GM19438 (cell line): ENCODE measurements at regions not wholly inside any gene's neighbourhood (a gene's known extent, or its start where the extent isn't known, plus 50 kb on each side); places are given as distances from the start of the nearest gene placed in this dataset.

Source experiments
- ATAC-seq: cut with Tn5 transposase; IDR thresholded peaks from one replicate; pipeline ENCODE4 v1.9.1; 2021; ENCODE audit warnings: low read depth; ENCODE audit not compliant: unreplicated experiment

- ATAC-seq = no peak
Observed at GRCh38 chr12:116478243-116478773, 80.9 kb upstream of the MAP1LC3B2 start.

- ATAC-seq = no peak
Observed at GRCh38 chr12:116480210-116480810, 78.9 kb upstream of the MAP1LC3B2 start.

DNA sequence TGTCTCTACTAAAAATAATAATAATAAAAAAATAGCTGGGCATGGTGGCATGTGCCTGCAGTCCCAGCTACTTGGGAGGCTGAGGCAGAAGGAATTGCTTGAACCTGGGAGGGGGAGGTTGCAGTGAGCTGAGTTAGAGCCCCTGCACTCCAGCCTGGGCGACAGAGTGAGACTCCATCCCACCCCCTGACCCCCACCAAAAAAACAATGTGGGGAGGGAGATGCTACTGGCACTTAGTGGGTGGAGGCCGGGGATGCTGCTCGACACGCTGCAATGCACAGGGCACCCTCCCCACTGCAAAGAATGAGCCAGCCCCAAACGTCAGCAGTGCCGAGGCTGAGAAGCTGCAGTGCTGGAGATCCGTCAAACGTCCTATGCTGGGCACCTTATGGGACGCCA lies 77.5 kb upstream of the MAP1LC3B2 start:
- ATAC-seq = no peak

- ATAC-seq = no peak
Observed at GRCh38 chr12:116482179-116482578, 77.0 kb upstream of the MAP1LC3B2 start.

DNA sequence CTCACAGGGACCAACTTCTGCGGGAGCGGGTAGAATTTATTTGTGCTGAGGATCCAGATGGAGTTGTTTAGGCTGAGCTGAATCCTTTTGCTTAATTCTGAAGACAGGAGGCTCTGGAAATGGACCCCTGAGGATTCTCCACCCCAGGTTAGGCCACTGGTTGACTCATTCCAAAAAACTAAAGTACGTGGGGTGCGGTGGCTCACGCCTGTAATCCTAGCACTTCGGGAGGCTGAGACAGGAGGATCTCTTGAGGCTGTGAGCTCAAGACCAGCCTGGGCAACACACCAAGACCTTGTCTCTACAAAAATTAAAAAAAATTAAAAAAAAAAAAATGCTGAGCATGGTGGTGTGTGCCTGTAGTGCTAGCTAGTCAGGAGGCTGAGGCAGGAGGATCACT lies 76.3 kb upstream of the MAP1LC3B2 start:
- ATAC-seq = no peak

GRCh38 chr12:116483959-116484750 lies 75.0 kb upstream of the MAP1LC3B2 start:
- ATAC-seq = no peak

GRCh38 chr12:116484807-116485206 lies 74.4 kb upstream of the MAP1LC3B2 start:
- no peak for ATAC-seq

DNA sequence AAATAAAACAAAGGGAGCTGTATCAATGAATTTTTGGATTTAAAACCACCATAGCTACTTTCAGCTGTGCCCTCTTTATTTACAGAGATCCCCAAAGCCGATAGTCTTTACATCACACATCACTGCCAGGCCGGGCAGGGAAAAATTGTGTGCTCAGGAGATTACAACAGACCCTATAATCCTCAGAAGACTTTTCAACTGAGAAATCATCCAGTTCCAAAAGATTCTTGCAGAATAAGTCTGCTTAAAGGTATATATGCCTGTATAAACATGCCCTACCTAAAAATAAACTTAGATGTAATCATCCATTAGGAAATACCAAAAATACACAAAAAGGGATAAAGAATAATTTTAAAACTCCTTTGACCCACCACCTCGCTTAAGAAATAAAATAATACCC lies 70.1 kb upstream of the MAP1LC3B2 start:
- no peak for ATAC-seq

GRCh38 chr12:116490471-116490870 lies 68.7 kb upstream of the MAP1LC3B2 start:
- ATAC-seq = no peak

DNA sequence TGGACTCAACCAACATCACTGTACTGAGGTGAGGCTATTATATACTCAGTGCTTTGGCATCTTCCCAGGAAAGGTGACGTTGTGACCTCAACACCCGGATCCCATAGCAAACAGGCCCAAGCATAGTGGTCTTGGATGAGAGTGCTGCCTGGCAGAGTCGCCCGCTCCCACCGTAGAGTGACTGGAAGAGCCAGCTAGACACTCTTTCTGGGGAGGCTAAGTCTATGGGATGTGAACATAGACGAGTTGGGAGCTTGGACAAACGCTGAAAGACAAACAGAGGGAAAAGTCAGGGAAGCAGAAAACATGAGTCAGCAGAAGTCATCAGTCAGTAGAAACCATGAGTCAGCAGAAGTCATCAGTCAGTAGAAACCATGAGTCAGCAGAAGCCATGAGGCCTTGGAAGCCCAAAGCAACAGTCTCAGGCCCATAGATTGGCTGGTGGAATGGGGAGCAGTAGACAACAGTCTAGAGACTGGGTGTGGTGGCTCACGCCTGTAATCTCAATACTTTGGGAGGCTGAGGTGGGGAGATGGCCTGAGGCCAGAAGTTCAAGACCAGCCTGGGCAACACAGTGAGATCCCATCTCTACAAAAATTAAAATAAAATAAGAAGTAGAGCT lies 66.4 kb upstream of the MAP1LC3B2 start:
- no peak for ATAC-seq

DNA sequence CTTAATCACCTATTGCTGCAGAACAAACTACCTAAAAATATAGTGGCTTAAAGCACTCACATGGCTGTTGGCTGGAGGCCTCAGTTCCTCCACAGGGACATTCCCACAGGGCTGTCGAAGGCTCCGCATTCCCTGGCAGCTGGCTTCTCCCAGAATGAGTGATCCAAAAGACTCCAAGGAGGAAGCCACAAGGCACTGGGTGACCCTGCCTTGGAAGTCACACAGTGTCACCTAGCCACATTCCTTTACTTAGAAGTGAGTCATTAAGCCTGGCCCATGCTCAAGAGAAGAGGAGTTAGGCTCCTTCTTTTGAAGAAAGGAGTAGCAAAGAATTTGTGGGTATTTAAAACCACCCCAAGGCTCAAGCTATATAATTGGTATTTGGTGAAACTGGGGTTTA lies 63.9 kb upstream of the MAP1LC3B2 start:
- ATAC-seq = no peak

DNA sequence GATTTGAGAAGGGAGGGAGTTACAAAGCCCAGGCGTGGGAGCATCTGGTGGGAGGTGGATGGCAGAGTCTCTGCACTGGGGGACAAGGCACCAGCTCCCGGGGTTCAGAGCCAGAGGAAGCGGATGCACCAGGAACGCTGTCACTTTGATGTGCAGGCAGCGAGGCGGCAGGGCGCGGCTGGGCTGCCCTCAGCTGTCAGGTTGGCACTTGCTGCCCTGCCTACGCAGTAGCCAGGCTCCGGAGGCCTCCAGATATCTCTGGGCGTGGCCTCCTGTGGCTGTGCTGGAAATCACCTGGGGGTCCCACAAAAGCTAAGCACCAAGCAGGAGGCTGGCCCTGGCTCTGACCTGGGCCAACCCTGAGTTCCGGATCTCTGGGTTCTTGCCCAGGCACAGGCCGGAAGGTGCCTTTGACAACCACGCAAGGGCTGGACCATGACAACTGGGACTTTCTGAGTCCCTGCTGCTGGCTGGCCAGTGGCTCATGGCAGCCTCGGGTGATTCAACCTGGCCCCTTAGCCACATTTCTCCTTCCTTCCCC lies 62.1 kb upstream of the MAP1LC3B2 start:
- ATAC-seq = no peak

GRCh38 chr12:116498471-116498870 lies 60.7 kb upstream of the MAP1LC3B2 start:
- ATAC-seq = no peak

- ATAC-seq = no peak
Observed at GRCh38 chr12:116502141-116502725, 56.9 kb upstream of the MAP1LC3B2 start.

- no peak for ATAC-seq
Observed at GRCh38 chr12:116502989-116503496, 56.1 kb upstream of the MAP1LC3B2 start.

DNA sequence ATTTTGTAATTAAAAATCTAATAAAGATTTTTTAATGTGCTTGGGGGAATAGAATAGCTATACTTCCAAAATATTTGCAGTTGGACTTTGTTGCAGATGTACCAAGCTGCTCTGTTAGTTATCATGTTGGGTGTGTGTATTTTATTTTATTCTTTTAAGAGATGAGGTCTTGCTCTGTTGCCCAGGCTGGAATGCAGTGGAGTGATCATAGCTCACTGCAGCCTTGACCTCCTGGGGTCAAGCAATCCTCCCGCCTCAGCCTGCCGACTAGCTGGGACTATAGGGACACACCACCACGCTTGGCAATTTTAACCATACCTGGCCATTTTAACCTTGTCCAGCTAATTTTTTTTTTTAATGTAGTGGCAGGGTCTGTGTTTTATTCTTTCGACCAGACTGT lies 54.7 kb upstream of the MAP1LC3B2 start:
- ATAC-seq = no peak

- no peak for ATAC-seq
Observed at GRCh38 chr12:116506697-116507064, 52.5 kb upstream of the MAP1LC3B2 start.

- ATAC-seq = peak; percentile 66
Observed at GRCh38 chr12:116508145-116509121, 50.7 kb upstream of the MAP1LC3B2 start.
